GM19467 (cell line): ENCODE measurements at regions not wholly inside any gene's neighbourhood (a gene's known extent, or its start where the extent isn't known, plus 50 kb on each side); places are given as distances from the start of the nearest gene placed in this dataset.

ENCODE experiments used
- ATAC-seq: cut with Tn5 transposase; IDR thresholded peaks from one replicate; pipeline ENCODE4 v1.9.1; 2021; ENCODE audit warnings: mild to moderate bottlenecking, moderate library complexity; ENCODE audit not compliant: unreplicated experiment

DNA sequence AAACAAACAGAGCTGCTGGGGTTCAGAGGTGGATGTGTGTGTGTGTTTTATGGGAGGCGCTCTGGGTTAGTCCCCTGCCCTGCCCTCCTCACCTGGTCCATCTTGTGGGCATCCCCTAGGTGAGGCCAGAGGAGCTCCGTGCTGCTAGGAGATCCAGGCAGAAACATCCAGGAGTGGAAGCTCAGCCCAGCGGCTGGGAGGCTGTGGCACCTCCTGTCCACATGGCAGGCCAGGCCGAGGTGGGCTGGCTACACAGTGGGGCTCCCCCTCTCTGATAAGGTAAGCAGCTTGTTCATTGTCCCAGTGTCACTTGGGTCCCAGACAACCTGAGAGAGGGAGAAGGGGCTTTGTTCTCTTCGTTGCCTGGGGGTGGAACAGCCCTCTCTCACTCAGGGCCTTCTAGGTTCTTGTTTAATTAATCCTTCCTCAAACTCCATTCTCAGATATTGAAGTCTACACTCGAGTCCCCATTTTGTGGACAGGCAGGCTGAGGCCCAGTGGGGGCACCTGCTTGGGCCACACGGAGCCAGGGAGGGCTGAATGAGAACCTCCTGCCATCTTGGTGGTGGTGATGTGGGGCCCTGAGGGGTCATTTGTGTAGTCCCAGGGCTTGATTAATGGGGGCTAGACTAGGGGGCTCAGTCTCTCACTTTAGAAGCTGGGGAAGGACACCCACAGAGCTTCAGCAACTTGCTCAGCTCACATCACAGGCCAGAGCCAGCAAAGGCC lies 216.8 kb upstream of the GPR26 start:
- ATAC-seq, result no peak

- no peak for ATAC-seq
Measured at GRCh38 chr10:123450956-123451605, 215.1 kb upstream of the GPR26 start.

DNA sequence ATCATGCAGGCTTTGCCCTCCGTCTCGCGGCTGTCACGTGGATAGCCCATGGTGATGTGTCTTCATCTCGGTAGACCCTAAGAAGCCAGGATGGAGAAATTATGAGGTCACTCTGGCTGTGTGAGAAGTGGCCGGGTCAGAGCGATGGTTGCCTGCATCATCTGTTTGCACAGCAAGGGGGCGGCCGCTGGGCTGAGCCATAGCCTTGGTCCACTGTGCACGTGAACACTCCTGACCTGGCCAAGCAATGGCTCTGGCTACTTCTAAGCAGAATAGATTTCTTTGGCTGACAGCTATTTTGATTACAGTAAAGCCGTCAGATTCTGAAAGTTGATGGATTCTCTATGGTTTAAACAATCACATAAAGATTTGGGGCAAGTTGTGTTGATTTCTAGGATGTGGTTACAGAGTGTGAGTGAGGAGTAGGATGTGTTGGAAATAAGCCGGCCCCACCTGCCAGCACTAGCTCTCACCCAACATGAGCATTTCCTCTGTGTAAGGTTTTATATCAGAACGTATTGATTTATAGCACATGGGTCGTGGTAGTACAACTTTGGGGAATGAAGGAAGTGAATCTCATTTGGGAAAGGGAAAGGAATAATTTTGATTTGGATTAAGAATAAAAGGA lies 214.4 kb upstream of the GPR26 start:
- no peak for ATAC-seq

DNA sequence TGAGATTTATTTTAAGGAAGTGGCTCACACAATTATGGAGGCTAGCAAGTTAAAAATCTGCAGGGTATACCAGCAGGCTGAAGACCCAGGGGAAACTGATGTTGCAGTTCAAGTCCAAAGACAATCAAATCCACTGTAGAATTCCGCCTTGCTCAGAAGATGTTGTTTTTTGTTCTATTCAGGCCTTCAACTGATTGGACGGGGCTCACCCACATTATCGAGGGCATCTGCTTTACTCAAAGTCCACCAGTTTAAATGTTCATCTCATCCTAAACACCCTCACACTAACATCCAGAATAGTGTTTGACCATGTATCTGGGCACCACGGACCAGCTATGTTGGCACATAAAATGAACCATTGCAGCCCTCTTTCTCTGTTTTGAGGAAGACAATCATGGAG lies 211.2 kb upstream of the GPR26 start:
- ATAC-seq, result no peak

DNA sequence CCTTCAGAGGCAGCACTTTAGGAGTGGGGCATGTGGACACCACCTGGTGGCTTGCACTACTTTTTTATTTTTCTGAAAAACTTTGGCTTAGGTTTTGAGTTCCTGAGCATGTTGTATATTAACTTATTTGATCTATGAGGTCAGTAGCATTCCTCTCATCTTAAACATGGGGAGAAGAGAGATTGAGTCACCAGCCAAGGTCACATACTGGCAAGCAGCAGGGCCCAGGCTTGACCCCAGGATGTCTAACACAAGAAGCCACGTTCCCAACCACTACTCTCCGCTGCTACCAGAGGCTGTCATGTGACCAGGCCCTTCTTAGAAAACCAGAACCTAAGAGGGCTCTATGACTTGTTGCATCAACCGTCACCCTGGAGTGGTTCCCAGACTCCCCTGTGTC lies 210.3 kb upstream of the GPR26 start:
- no peak for ATAC-seq

DNA sequence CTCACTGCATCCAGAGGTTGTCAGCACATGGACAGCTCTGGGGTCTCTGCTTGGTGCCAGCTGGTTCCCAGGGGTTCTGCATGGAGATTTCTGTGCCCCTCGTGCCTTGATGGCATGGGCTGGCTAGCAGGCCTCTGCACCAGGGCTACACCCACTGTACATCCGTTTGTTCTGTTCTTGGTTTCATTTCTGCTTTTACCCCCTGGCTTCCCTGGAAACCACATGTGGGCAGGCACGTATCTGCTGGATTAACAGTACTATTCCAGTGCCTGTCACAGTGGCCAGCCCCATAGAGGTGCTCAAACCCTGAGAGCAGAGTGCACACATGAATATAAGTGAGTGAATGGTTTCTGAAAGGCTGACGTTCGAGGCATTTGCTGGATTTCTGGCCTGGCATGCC lies 207.2 kb upstream of the GPR26 start:
- ATAC-seq, result no peak

GRCh38 chr10:123459371-123460091 lies 206.6 kb upstream of the GPR26 start:
- ATAC-seq, result no peak

GRCh38 chr10:123462246-123462645 lies 203.9 kb upstream of the GPR26 start:
- no peak for ATAC-seq

DNA sequence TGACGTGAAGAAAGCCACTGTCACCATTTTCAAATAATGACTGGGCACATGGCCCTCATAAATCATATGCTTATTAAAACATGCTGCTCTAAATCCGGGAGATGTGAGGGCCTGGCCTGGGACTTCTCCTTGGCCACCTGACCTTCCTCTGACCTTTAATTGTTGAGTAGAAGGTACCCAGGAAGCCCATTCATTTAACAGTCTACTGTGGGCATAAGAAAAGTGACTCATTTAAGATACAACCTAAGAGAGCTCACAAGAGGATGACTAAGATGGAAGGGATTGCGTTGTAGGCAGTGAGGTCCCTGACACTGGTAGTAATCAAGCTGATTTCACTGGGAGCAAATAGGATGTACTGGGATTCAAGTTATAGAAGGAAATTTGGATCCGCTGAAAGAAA lies 203.4 kb upstream of the GPR26 start:
- ATAC-seq, result no peak

- no peak for ATAC-seq
Measured at GRCh38 chr10:123463181-123463580, 203.0 kb upstream of the GPR26 start.

- ATAC-seq, result no peak
Measured at GRCh38 chr10:123463698-123464097, 202.5 kb upstream of the GPR26 start.

GRCh38 chr10:123464430-123465323 lies 201.5 kb upstream of the GPR26 start:
- no peak for ATAC-seq

DNA sequence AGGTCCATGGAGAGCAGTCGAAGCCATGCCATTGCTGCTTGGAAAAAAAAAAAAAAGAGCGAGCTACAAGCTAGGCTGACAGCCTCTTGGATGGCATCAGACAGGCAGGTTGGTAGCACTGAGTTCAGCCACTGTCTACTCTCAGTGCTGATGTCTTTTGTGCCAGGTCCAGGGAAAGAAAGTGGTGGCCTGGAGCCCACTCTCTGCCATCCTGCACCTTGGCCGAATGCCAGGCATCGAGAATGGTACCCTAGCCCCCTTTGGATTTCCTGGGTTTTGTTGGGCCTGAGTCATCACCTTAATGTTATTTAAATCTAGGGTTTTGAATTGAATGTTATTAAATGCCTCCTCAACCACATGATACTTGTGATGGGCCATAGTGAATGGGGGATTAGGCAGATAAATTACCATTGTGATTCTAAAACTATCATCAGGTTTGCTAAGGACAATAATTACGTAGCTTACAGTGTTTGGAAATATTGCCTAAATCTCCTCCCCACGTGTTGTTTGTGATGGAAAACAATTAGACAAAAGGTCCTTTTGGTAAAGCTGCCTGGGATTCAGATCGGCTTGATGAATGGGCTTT lies 195.7 kb upstream of the GPR26 start:
- ATAC-seq, result no peak

DNA sequence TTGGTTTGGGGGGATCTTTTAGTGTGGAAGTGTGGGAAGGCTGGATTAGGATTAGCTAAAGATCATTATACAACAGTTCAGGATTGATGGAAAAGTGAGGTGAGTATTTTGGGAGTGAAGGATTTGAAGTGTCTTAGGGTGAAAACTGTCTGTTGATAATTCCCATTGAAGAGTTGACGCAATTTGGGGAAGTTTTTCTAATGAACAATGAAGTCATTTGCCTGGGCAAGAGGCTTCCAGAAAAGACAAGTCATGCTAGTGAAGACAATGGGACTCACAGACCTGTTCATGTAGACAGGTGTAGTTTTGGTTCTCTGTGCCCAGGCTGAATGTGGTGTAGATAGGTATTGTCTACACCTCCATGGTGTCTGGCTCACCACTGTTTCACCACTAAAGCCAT lies 194.3 kb upstream of the GPR26 start:
- ATAC-seq, result no peak

DNA sequence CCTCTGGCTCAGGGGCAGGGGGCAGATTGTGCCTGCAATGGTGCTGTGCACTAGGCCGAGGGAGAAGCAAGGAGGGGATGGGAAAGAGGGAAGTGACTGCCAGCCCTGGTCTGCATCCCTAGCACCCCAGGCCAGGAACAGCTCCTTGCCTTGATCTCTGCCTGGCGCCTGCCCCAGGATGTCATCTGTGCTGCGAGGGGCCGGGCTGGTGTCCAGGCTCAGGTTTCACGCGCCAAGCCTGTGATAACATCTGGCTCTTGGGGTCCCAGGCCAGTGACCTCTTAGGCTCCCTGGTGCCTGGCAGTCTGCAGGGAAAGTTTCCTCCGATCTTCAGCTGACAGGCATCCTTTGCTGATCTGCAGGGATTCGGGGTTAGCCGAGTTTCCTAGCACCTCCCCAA lies 193.5 kb upstream of the GPR26 start:
- no peak for ATAC-seq

GRCh38 chr10:123474700-123475099 lies 191.5 kb upstream of the GPR26 start:
- ATAC-seq, result no peak

DNA sequence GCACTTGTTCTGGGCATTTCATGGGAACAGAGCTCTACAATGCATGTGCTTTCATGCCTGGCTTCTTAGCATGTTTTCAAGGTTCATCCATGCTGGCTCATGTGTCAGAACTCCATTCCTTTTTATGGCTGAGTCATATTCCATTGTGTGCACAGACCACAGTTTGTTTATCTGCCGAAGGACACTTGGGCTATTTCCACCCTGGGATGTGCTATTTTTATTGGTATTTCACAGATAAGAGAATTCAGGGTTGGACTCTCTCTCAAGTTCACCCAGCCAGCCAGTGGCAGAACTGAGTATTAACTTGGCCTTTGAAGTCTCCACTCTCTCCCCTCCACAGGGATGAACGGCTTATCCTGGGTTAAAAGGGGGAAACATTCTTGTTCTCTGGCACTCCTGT lies 190.7 kb upstream of the GPR26 start:
- no peak for ATAC-seq

GRCh38 chr10:123478116-123478515 lies 188.0 kb upstream of the GPR26 start:
- ATAC-seq, result no peak

- no peak for ATAC-seq
Measured at GRCh38 chr10:123479640-123480039, 186.5 kb upstream of the GPR26 start.

DNA sequence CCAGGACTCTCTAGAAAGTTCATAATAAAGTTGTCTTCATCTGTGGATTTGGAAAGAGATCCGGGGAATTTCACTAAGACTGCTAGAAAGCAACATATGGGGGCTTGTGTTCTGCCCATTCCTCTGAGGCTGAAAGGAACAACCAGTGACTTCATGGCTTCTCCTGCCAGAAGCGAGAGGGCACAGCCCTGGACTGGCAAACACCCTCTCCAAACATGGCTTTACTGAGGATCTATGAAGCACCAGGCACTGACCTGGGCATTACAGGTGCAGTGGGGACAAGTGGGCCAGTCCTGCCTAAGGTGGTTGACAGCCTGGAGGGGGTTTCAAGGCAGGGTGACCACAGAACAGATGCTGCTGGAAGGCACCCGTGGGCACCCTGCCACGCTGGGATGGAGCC lies 185.8 kb upstream of the GPR26 start:
- ATAC-seq, result no peak
